ENCODE measurements at regions not wholly inside any gene's neighbourhood (a gene's known extent, or its start where the extent isn't known, plus 50 kb on each side); places are given as distances from the start of the nearest gene placed in this dataset.
"Not testable (repeated sequence)": the region's sequence is repeated elsewhere in the genome, so short reads cannot be mapped to it uniquely, and the experiment has no call there.

DNA sequence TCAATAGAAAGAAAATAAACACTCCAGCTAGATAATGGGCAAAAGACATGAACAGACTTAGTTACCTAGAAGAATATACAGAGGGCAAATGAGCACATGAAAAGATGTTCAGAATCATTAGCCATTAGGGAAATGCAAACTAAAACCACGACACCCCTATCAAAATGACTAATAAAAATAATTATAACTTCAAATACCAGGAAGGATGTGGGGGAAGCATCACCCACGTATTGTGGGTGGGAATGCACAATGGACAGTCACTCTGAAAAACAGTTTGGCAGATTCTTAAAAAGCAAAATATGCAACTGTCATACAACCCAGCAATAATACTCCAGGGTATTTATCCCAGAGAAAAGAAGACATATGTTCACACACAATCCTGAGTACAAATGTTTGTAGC lies 92.6 kb downstream of the DLL1 start:
- DNase-seq (ENCODE audit: low read depth, low spot score), result no peak

DNA sequence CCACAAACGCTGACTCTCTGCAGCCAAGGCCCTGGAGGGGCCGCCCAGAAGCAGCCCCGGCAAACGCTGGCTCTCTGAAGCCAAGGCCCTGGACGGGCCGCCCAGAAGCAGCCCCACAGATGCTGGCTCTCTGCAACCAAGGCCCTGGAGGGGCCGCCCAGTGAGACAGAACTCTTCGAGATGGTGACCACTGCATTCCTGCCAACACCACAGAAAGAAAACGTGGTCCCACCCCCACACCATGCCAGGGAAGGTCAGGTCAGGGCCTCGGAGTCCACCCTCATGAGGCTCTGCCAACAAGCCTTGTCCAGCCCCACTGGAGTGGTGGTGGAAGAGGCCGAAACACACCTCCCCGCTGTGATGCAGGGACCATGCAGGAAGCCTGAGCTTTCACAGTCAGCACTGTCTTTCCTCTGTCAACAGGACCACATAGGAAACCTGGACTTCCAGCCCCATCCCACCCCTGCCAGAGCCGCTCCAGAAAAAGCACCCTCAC lies 97.5 kb downstream of the DLL1 start:
- DNase-seq (ENCODE audit: low read depth, low spot score), result no peak

DNA sequence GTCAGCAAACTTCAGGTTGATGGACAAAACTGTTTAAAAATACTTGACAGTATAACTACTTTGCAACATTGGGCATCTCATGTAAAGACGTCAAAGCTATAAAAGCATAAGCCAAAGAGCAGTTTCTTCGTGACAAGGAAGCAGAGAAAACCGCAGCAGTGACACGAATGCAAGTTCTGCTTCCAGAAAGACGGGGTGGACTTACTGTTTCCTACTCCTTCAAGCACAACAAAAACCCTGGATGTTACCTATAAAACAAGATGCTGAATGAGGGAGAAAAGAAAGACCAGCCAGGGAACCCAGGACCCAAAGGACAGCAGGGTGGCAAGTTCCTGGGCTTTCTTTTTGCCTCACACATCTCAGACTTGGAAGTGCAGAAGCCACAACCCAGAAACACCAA lies 98.0 kb downstream of the DLL1 start:
- no peak for DNase-seq (ENCODE audit: low read depth, low spot score)

- DNase-seq (ENCODE audit: low read depth, low spot score), result not testable (repeated sequence)
These were observed 98.8 kb downstream of the DLL1 start for GRCh38 chr6:170192101-170192500.

GRCh38 chr6:170190046-170190445 lies 100.8 kb downstream of the DLL1 start:
- no peak for DNase-seq (ENCODE audit: low read depth, low spot score)

- no peak for DNase-seq (ENCODE audit: low read depth, low spot score)
These were observed 101.6 kb downstream of the DLL1 start for GRCh38 chr6:170189236-170189635.

- DNase-seq (ENCODE audit: low read depth, low spot score), result no peak
These were observed 102.3 kb downstream of the DLL1 start for GRCh38 chr6:170188571-170189001.

- no peak for DNase-seq (ENCODE audit: low read depth, low spot score)
These were observed 103.0 kb downstream of the DLL1 start for GRCh38 chr6:170187669-170188566.

GRCh38 chr6:170186941-170187668 lies 103.8 kb downstream of the DLL1 start:
- DNase-seq (ENCODE audit: low read depth, low spot score), result no peak

DNA sequence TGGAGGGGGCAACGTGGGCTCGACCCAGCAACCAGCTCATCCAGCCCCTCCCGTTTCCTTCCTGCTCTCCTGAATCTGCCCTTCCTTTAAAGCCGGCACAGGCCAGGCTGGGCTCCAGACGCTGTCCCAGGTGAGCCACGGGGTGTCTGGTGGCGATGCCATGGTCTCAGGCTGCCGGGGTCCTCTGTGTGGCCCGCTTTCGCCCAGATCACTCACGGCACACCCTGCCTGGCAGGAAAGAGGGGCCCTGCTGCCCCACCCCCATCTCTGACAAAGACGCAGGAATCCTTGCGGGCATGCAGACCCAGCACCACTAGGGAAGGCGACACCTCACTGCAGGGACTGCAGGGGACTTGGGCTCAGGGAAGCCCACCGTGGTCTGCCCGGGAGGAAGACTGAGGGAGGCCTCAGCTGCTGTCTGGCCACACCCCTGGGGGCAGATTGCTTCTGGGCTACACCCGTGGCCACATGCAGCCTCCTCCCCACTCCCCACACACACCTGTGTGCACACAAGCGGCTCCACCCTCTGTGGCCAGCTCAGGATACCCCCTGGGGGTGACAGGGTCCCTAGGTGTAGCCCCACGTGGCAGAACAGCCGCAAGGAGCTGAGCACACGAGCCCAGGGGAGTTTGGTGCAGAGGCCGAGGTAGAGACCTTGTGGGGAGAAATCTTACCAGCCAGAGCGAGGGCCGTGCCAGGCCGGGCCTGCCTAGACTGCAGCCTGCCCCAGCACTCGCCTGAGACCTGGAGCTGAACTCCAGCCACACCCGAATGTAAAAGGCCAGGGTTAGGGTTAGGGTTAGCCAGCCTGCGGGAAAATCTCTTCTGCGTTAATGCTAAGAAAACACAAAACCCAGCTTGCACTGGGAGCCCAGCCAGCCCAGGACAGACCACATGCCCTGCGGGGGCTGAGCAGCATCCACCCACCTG lies 104.6 kb downstream of the DLL1 start:
- no peak for DNase-seq (ENCODE audit: low read depth, low spot score)

DNA sequence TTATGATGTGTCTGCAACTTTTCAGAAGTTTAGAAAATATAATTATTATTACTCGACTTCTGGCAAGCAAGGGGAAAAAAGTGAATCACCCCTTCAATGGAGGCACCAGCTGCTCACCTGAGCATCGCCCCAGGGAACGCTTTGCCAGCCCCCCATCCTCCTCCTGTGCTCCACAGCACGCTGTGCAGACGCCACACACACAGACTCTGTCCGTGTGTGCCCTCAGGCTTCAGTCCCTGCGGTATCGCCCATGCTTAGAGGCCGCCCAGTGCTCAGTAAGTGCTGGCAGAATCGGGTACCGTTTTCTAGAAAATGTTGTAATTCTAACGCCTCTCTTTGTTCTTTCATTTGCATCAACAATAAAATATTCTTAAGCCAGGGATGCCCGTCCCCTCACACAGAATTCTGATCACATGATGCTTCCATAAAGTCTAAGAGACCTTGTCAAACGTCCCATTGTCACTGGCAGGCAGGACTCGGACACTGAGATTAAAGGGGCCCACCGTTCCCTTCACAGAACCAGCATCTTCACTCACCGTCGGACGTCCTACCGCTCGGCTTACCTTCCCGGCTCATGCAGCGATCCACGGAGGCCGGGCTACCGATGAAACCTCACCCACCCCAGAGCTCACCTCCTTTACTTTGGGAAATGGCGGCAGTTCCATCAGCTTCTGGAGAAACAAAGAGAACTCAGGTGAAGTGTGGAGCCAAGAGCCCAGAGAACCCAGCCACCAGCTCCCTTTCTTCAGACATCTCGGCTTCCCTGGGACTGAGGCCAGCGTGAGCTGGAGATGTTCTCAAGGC lies 105.5 kb downstream of the DLL1 start:
- DNase-seq (ENCODE audit: low read depth, low spot score), result no peak

DNA sequence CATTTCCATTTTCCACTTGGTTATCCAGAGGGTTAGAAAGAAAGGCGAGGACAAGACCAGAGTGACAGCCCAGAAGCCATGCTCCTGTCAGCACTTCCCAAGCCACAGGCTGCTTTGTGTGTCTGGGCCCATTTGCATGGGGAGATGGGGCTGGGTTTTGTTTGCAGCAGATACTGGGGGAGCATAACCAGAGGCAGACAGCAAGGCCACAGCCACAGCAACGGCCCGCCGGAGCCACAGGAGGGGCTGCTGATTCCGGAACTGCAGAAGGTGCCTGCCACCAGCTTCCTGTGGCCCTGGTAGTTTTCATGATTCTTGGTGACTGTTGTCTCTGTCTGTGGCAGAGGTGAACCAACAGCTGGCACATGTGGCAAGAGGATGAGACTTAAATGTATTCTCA lies 106.6 kb downstream of the DLL1 start:
- DNase-seq (ENCODE audit: low read depth, low spot score), result no peak

DNA sequence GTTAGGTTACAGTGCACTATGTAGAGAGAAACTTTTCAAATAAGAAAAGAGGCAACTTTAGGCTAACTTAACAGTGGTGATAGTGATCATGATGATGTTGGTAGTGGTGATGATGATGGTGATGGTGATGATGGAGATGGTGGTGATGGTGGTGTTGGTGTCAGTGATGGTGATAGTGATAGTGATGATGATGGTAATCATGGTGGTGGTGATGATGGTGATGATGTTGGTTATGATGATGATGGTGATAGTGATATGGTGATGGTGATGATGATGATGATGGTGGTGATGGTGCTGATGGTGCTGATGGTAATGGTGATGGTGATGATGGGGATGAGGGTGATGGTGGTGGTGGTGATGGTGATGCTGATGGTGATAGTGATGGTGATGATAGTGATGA lies 107.4 kb downstream of the DLL1 start:
- no peak for DNase-seq (ENCODE audit: low read depth, low spot score)

GRCh38 chr6:170182781-170183120 lies 108.1 kb downstream of the DLL1 start:
- no peak for DNase-seq (ENCODE audit: low read depth, low spot score)

- no peak for DNase-seq (ENCODE audit: low read depth, low spot score)
These were observed 108.6 kb downstream of the DLL1 start for GRCh38 chr6:170182093-170182780.

DNA sequence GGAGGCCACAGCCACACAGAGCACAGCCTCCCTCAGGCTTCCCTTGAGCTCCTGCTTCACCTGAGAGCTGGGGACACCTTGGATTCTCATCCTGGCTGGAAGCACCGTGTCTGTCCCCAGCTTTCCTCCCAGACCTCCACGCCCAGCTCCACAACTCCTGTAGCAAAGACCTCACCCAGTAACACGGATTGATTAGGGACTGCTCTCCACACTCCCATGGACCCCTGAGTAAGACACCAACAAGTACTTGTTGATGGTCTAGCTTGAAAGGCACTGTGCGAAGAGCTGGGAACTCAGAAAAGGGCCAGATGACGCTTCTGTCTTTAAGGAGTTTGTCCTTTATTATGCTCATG lies 109.6 kb downstream of the DLL1 start:
- no peak for DNase-seq (ENCODE audit: low read depth, low spot score)

GRCh38 chr6:170180671-170181337 lies 110.1 kb downstream of the DLL1 start:
- no peak for DNase-seq (ENCODE audit: low read depth, low spot score)

GRCh38 chr6:170179616-170180324 lies 111.1 kb downstream of the DLL1 start:
- no peak for DNase-seq (ENCODE audit: low read depth, low spot score)
